ENCODE measurements at regions not wholly inside any gene's neighbourhood (a gene's known extent, or its start where the extent isn't known, plus 50 kb on each side); places are given as distances from the start of the nearest gene placed in this dataset.
A peak's percentile ranks its signal among the peaks of the same experiment; 100 is the strongest.

DNA sequence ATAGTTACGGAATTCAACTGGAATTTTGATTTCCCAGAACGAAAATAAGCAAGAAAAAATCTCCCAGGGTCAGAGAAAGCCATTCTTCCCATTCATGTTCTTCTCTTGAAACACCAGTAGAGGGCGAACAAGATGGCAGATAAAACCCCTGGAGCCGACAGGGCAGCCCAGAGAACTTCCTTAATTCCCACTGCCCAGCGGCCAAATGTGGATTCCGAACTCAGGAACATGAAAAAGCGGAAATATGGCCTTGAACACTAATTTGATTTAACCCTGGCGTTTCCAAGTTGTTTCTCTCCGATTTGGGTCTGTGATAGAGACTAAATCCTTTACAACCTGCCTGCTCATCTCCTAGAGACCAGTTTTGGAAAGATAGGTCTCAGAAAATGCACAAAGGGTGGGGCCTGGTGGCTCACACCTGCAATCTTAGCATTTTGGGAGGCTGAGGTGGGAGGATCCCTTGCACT lies 100.7 kb upstream of the WAC start (continued):
- TF ChIP-seq THAP7 (CRISPR knock-in tag; IDR thresholded peaks at IDR 0.05) (no peak), SREBF1 (IDR thresholded peaks at IDR 0.05; ENCODE audit: borderline replicate concordance, low read depth, low read length) (no peak), MYC (IDR thresholded peaks at IDR 0.05; ENCODE audit: low read depth, low read length) (no peak), MYC (CRISPR knock-in tag; IDR thresholded peaks at IDR 0.05; ENCODE audit: borderline replicate concordance, low read depth) (no peak), MEF2D (tag; conservative IDR thresholded peaks at IDR 0.05; ENCODE audit: low read depth) (no peak), TCF15 (CRISPR knock-in tag; IDR thresholded peaks at IDR 0.05) (no peak), ZNF444 (CRISPR knock-in tag; IDR thresholded peaks at IDR 0.05) (no peak), KLF10 (CRISPR knock-in tag; IDR thresholded peaks at IDR 0.05) (no peak), POLR3G (IDR thresholded peaks at IDR 0.05; ENCODE audit: extremely low read depth, insufficient read length, insufficient replicate concordance) (no peak), POLR2A (conservative IDR thresholded peaks at IDR 0.05) (no peak), ZNF740 (CRISPR knock-in tag; IDR thresholded peaks at IDR 0.05) (no peak), ZNF740 (tag; IDR thresholded peaks at IDR 0.05) (no peak), TCFL5 (CRISPR knock-in tag; conservative IDR thresholded peaks at IDR 0.05) (no peak), SRSF7 (optimal IDR thresholded peaks at IDR 0.05; ENCODE audit: low read depth, low read length) (no peak), ZNF584 (CRISPR knock-in tag; IDR thresholded peaks at IDR 0.05; ENCODE audit: low read depth) (no peak), ZNF778 (CRISPR knock-in tag; IDR thresholded peaks at IDR 0.05) (no peak), NR1H2 (CRISPR knock-in tag; IDR thresholded peaks at IDR 0.05) (no peak), ETS2 (tag; IDR thresholded peaks at IDR 0.05; ENCODE audit: borderline replicate concordance, poor library complexity, severe bottlenecking) (no peak), ELF1 (tag; IDR thresholded peaks at IDR 0.05) (peak; percentile 45; the same call in 1 of the 2 replicates), KAT7 (CRISPR knock-in tag; IDR thresholded peaks at IDR 0.05; ENCODE audit: borderline replicate concordance) (no peak), KAT2B (IDR thresholded peaks at IDR 0.05; ENCODE audit: low read depth, low read length) (no peak), RCOR1 (IDR thresholded peaks at IDR 0.05; ENCODE audit: borderline replicate concordance in 1 of 2, low read depth in 2 of 2, low read length in 2 of 2) (0 out of 4 replicates have a peak, but pooled peaks of 1 of the 2 experiments have one; percentile 37), PREB (CRISPR knock-in tag; IDR thresholded peaks at IDR 0.05) (no peak), MLLT1 (IDR thresholded peaks at IDR 0.05) (no peak), ZSCAN29 (IDR thresholded peaks at IDR 0.05) (no peak)
